ENCODE measurements at regions not wholly inside any gene's neighbourhood (a gene's known extent, or its start where the extent isn't known, plus 50 kb on each side); places are given as distances from the start of the nearest gene placed in this dataset.

DNA sequence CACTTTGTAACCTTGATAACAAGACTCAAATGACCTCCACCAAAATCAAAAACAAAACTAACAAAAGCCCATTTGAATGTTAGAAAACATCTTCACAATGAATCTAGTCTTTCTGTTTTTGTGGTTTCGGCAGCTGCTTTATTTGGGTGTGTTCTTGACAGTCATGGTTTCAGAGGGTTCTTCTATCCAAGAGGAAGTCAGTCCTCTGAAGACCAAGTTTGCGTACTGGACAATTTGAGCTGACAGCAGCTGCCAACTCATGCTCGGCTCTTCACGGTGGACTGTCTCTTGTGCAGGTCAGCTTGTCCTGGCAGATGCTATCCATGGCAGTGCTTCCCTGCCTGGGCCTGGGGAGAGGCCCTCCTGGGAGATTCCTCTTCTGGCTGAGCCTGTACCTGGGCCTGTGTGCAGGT is 91.0 kb downstream of the TMEM17 start:
- H3K36me3 ChIP-seq (ENCODE audit: insufficient read depth, low read length) = no peaks in the 10 kb centered on the region
- H3K4me1 ChIP-seq (ENCODE audit: insufficient read depth, low read length, poor library complexity, severe bottlenecking) = peaks cover 7% of the 10 kb centered on the region
- H3K4me2 ChIP-seq (ENCODE audit: low read depth, low read length, poor library complexity, severe bottlenecking) = no peak overlapping the region
- H3K9me3 ChIP-seq (ENCODE audit: insufficient read depth, low read depth, low read length) = peaks cover 3% of the 10 kb centered on the region; the same call in 1 of the 2 replicates
- no peak overlapping the region for H3K4me3 ChIP-seq (ENCODE audit: low read length, poor library complexity, severe bottlenecking)
- no peaks in the 10 kb centered on the region for H4K20me1 ChIP-seq (ENCODE audit: insufficient read depth, low read length, poor library complexity, severe bottlenecking)
- TF ChIP-seq, protein P1, sequence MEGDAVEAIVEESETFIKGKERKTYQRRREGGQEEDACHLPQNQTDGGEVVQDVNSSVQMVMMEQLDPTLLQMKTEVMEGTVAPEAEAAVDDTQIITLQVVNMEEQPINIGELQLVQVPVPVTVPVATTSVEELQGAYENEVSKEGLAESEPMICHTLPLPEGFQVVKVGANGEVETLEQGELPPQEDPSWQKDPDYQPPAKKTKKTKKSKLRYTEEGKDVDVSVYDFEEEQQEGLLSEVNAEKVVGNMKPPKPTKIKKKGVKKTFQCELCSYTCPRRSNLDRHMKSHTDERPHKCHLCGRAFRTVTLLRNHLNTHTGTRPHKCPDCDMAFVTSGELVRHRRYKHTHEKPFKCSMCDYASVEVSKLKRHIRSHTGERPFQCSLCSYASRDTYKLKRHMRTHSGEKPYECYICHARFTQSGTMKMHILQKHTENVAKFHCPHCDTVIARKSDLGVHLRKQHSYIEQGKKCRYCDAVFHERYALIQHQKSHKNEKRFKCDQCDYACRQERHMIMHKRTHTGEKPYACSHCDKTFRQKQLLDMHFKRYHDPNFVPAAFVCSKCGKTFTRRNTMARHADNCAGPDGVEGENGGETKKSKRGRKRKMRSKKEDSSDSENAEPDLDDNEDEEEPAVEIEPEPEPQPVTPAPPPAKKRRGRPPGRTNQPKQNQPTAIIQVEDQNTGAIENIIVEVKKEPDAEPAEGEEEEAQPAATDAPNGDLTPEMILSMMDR (conservative IDR thresholded peaks at IDR 0.05; ENCODE audit: low read length) = no peak
- TF ChIP-seq EZH2phosphoT487 (IDR thresholded peaks at IDR 0.05; ENCODE audit: borderline replicate concordance) = no peak
- no peaks in the 10 kb centered on the region for H3F3A ChIP-seq (ENCODE audit: low read depth)
- H3K9ac ChIP-seq (ENCODE audit: low read depth, low read length, poor library complexity, severe bottlenecking) = no peak overlapping the region
- peaks cover 23% of the 10 kb centered on the region; the same call in 1 of the 2 replicates for H3K79me2 ChIP-seq (ENCODE audit: insufficient read depth, low read length)
- H3K27me3 ChIP-seq (ENCODE audit: insufficient read depth, low read length, poor library complexity, severe bottlenecking) = no peaks in the 10 kb centered on the region
- no peaks in the 10 kb centered on the region for H3K9me2 ChIP-seq (replicated peaks; ENCODE audit: low read depth, low read length)
- no peak overlapping the region for H2AFZ ChIP-seq (ENCODE audit: low read length)

DNA sequence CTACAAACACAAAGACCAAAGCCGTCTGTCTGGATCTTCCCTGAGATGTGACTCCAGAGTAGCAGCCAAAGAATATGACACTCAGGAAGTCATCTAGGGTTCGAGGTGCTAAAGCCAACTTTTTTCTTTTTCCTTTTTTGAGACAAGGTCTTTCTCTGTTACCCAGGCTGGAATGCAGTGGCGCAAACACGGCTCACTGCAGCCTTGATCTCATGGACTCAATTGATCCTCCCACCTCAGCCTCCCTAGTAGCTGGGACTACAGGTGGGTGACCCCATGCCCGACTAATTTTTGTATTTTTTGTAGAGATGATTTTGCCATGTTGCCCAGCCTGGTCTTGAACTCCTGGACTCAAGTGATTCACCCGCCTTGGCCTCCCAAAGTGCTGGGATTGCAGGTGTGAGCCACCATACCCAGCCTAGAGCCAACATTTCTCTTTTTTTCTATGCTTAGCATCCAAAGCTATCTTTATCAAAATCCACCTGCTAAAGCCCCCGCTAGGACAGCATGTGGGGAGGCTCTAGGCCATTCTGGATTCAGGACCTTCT is 92.8 kb downstream of the TMEM17 start:
- H3K36me3 ChIP-seq (ENCODE audit: insufficient read depth, low read length) = no peaks in the 10 kb centered on the region

DNA sequence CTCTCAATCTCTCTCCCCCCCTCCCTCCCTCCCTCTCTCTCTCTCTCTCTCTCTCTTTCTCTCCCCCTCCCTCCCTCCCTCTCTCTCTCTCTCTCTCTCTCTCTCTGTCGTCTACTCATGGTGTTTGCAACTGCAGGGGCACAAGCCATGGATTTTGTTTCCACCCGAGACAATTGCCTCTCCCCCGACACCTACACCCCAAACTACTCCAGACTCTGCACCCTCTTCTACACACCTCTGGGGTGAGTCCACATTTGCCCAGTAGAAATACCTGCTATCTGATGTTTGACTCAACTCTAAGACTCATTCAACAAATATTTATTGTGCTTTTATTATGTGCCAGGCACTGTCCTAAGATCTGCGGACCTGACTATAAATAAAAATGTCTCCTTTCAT is 93.7 kb downstream of the TMEM17 start:
- H4K20me1 ChIP-seq (ENCODE audit: insufficient read depth, low read length, poor library complexity, severe bottlenecking) = no peaks in the 10 kb centered on the region
- no peaks in the 10 kb centered on the region for H3K36me3 ChIP-seq (ENCODE audit: insufficient read depth, low read length)
- no peaks in the 10 kb centered on the region for H3K27me3 ChIP-seq (ENCODE audit: insufficient read depth, low read length, poor library complexity, severe bottlenecking)
- H3K4me3 ChIP-seq (ENCODE audit: low read length, poor library complexity, severe bottlenecking) = no peak overlapping the region
- H3K9me2 ChIP-seq (replicated peaks; ENCODE audit: low read depth, low read length) = no peaks in the 10 kb centered on the region
- H3K9me3 ChIP-seq (ENCODE audit: insufficient read depth, low read depth, low read length) = no peaks in the 10 kb centered on the region
- peaks cover 45% of the 10 kb centered on the region; the same call in 1 of the 2 replicates for H3K79me2 ChIP-seq (ENCODE audit: insufficient read depth, low read length)
- H3F3A ChIP-seq (ENCODE audit: low read depth) = no peaks in the 10 kb centered on the region
- no peak for TF ChIP-seq EZH2phosphoT487 (IDR thresholded peaks at IDR 0.05; ENCODE audit: borderline replicate concordance)
- TF ChIP-seq, protein P1 (conservative IDR thresholded peaks at IDR 0.05; ENCODE audit: low read length) = no peak
- H3K9ac ChIP-seq (ENCODE audit: low read depth, low read length, poor library complexity, severe bottlenecking) = no peak overlapping the region
- no peak overlapping the region for H3K4me2 ChIP-seq (ENCODE audit: low read depth, low read length, poor library complexity, severe bottlenecking)
- peaks cover 19% of the 10 kb centered on the region for H3K4me1 ChIP-seq (ENCODE audit: insufficient read depth, low read length, poor library complexity, severe bottlenecking)
- no peak overlapping the region for H2AFZ ChIP-seq (ENCODE audit: low read length)

More for the DNA sequence above, 92.8 kb downstream of the TMEM17 start:
- Histone ChIP-seq H3K9ac (ENCODE audit: low read depth, low read length, poor library complexity, severe bottlenecking) (no peak overlapping the region), H3K4me1 (ENCODE audit: insufficient read depth, low read length, poor library complexity, severe bottlenecking) (peaks cover 15% of the 10 kb centered on the region), H3K79me2 (ENCODE audit: insufficient read depth, low read length) (peaks cover 38% of the 10 kb centered on the region; the same call in 1 of the 2 replicates), H3K4me2 (ENCODE audit: low read depth, low read length, poor library complexity, severe bottlenecking) (no peak overlapping the region), H3K9me2 (replicated peaks; ENCODE audit: low read depth, low read length) (no peaks in the 10 kb centered on the region), H3F3A (ENCODE audit: low read depth) (no peaks in the 10 kb centered on the region), H3K9me3 (ENCODE audit: insufficient read depth, low read depth, low read length) (no peaks in the 10 kb centered on the region), H4K20me1 (ENCODE audit: insufficient read depth, low read length, poor library complexity, severe bottlenecking) (no peaks in the 10 kb centered on the region), H3K4me3 (ENCODE audit: low read length, poor library complexity, severe bottlenecking) (no peak overlapping the region), H3K27me3 (ENCODE audit: insufficient read depth, low read length, poor library complexity, severe bottlenecking) (no peaks in the 10 kb centered on the region), H2AFZ (ENCODE audit: low read length) (no peak overlapping the region)
- TF ChIP-seq, protein P1 (conservative IDR thresholded peaks at IDR 0.05; ENCODE audit: low read length) = no peak
- TF ChIP-seq EZH2phosphoT487 (IDR thresholded peaks at IDR 0.05; ENCODE audit: borderline replicate concordance) = no peak

All from Loucy (cell line).